ENCODE measurements at regions not wholly inside any gene's neighbourhood (a gene's known extent, or its start where the extent isn't known, plus 50 kb on each side); places are given as distances from the start of the nearest gene placed in this dataset.

DNA sequence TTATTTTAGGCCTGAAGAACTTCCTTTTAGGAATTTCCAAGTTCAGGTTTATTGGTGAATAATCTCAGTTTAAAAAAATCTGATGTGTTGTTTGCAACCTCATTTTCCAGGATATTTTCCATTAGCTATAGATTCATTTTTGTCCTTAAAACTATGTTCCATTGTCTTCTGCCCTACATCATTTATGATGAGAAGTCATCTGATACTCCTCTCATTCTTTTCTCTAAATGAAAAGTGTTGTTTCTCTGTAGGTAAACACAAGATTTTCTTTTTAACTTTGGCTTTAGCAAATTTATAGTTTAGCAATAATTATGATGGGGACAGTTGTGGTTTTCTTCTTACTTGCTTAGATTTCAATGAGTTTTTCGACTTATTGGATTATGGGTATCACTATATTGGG, 427.3 kb downstream of the DCDC2C start:
- Histone ChIP-seq H3K4me1 (ENCODE audit: control insufficient read depth, insufficient read depth, low read length, poor library complexity, severe bottlenecking) (no peaks in the 10 kb centered on the region), H3K27ac (ENCODE audit: insufficient read depth, low read length, poor library complexity, severe bottlenecking) (no peak overlapping the region), H3K27me3 (ENCODE audit: control insufficient read depth, insufficient read depth, low read length) (no peaks in the 10 kb centered on the region), H3K9me3 (ENCODE audit: control insufficient read depth in 2 of 2, low read length in 2 of 2) (peaks cover 7 to 25% of the 10 kb centered on the region in 2 experiments), H3K4me3 (ENCODE audit: low read depth, low read length) (no peak overlapping the region), H3K36me3 (ENCODE audit: control insufficient read depth, insufficient read depth, low read length) (no peaks in the 10 kb centered on the region)
- Mint-ChIP-seq H3K9me3 (peaks cover 0 to 49% (median 16%) of the 10 kb centered on the region in 7 donors), H3K27ac (no peak overlapping the region), H3K36me3 (no peaks in the 10 kb centered on the region), H3K27me3 (no peaks in the 10 kb centered on the region), H3K4me3 (no peak overlapping the region), H3K4me1 (no peaks in the 10 kb centered on the region)
- no peak for ATAC-seq (ENCODE audit: low read depth in 2 of 2)
- DNase-seq: no peak

DNA sequence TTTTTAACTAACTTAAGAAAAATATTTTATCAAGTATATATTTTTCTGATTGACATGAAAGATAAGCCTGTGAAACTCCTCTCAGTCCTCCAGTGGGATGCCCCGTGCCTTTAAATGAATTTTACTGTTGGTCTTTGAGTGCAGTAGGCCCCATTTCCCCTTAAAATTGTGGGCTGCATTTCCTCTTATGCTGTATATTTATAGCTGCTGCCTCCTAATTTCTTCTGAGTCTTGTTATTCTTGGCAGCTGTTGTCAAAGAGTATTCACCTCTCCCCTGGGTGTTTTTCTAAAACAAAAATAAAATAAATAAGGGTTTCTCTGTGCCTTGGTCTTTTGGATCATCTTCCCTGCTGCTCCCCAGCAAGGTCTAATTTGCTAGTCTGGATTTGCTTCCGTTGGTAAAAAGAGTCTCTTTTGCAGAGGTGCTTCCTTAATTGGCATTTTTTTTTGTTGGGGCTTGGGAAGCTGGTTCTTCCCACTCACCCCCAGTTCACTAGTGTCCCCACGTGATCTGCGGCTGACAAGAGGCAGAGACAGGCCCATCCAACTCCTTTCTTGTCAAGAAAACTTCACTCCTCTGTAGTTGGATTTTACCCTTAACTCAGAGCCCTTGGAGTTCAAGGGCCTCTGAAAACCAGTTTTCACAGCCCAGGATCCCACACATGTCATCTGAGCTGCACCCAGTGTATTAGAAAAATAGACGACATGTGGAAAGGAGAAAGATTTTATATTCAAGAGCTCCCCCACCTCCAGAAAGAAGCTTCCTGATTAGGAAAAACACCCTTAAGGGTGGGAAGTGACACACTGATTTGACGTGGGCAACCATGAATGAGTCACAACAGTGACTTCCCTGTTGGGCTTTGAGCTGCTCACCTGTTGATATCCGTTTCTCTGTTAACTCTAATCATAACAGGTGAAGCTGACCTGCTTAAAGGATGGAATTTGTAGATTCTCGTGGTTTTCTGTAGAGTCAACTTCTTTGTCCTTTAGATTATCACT, 431.5 kb downstream of the DCDC2C start:
- ATAC-seq (ENCODE audit: low read depth in 2 of 2) (no peak), DNase-seq (no peak)
- Histone ChIP-seq H3K9me3 (ENCODE audit: control insufficient read depth in 2 of 2, low read length in 2 of 2) (peaks cover 7 to 23% of the 10 kb centered on the region in 2 experiments), H3K4me1 (ENCODE audit: control insufficient read depth, insufficient read depth, low read length, poor library complexity, severe bottlenecking) (no peaks in the 10 kb centered on the region), H3K27me3 (ENCODE audit: control insufficient read depth, insufficient read depth, low read length) (no peaks in the 10 kb centered on the region), H3K36me3 (ENCODE audit: control insufficient read depth, insufficient read depth, low read length) (no peaks in the 10 kb centered on the region), H3K4me3 (ENCODE audit: low read depth, low read length) (no peak overlapping the region), H3K27ac (ENCODE audit: insufficient read depth, low read length, poor library complexity, severe bottlenecking) (no peak overlapping the region)
- Mint-ChIP-seq H3K9me3 (peaks cover 0 to 44% (median 9%) of the 10 kb centered on the region in 7 donors), H3K36me3 (no peaks in the 10 kb centered on the region), H3K4me1 (no peaks in the 10 kb centered on the region), H3K27ac (no peak overlapping the region), H3K4me3 (no peak overlapping the region), H3K27me3 (no peaks in the 10 kb centered on the region)

DNA sequence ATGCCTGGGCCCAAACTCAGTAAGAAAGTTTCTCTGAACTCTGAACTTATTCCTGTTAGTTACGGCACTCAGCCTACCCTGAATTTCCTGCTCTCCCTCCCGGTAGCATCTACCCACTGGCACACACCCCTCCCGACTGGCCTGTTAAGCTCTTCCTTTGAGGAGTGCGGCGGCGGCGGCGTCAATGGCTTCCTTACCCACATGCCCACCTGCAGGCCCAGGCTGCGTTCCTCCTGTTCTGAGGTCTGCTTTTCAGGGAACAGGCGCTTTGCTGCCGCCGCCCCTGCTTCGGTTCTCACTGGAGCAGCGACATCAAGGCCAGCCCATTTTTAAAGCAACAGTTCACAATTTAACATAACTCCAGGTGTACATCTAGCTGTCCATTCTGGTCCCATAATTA, 432.4 kb downstream of the DCDC2C start:
- Histone ChIP-seq H3K27ac (ENCODE audit: insufficient read depth, low read length, poor library complexity, severe bottlenecking) (no peak overlapping the region), H3K27me3 (ENCODE audit: control insufficient read depth, insufficient read depth, low read length) (no peaks in the 10 kb centered on the region), H3K4me3 (ENCODE audit: low read depth, low read length) (no peak overlapping the region), H3K4me1 (ENCODE audit: control insufficient read depth, insufficient read depth, low read length, poor library complexity, severe bottlenecking) (no peaks in the 10 kb centered on the region), H3K36me3 (ENCODE audit: control insufficient read depth, insufficient read depth, low read length) (no peaks in the 10 kb centered on the region), H3K9me3 (ENCODE audit: control insufficient read depth in 2 of 2, low read length in 2 of 2) (peaks cover 7 to 21% of the 10 kb centered on the region in 2 experiments)
- H3K4me1 Mint-ChIP-seq: no peaks in the 10 kb centered on the region
- H3K36me3 Mint-ChIP-seq: no peaks in the 10 kb centered on the region
- DNase-seq (no peak), ATAC-seq (ENCODE audit: low read depth in 2 of 2) (no peak)
- H3K4me3 Mint-ChIP-seq: no peak overlapping the region
- H3K9me3 Mint-ChIP-seq: peaks cover 0 to 41% (median 8%) of the 10 kb centered on the region in 7 donors
- no peak overlapping the region for H3K27ac Mint-ChIP-seq
- H3K27me3 Mint-ChIP-seq: no peaks in the 10 kb centered on the region

DNA sequence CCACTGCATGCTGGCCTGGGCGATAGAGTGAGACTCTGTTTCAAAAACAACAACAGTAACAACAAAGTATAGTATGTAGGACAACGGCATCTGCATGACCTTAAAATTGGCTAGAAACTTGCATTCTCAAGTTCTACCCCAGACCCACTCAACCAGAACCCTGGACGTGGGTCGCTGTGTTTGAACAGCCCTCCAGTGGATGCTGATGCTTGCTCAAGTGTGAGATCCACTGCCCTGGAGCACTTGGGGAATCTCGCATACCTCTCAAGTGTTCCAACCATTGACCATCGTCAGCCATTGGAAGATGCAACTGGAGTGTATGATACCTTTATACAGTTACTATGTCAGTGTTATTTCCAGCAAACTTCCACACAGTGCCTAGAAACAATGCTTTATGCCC, 435.9 kb downstream of the DCDC2C start:
- DNase-seq (no peak), ATAC-seq (ENCODE audit: low read depth in 2 of 2) (no peak)
- H3K27ac ChIP-seq (ENCODE audit: insufficient read depth, low read length, poor library complexity, severe bottlenecking): no peak overlapping the region
- H3K36me3 ChIP-seq (ENCODE audit: control insufficient read depth, insufficient read depth, low read length): no peaks in the 10 kb centered on the region
- Mint-ChIP-seq H3K4me1 (no peaks in the 10 kb centered on the region), H3K27ac (no peak overlapping the region), H3K36me3 (no peaks in the 10 kb centered on the region), H3K9me3 (peaks cover 0 to 19% (median 5%) of the 10 kb centered on the region in 7 donors), H3K4me3 (no peak overlapping the region), H3K27me3 (no peaks in the 10 kb centered on the region)
- no peak overlapping the region for H3K4me3 ChIP-seq (ENCODE audit: low read depth, low read length)
- no peaks in the 10 kb centered on the region for H3K4me1 ChIP-seq (ENCODE audit: control insufficient read depth, insufficient read depth, low read length, poor library complexity, severe bottlenecking)
- H3K27me3 ChIP-seq (ENCODE audit: control insufficient read depth, insufficient read depth, low read length): no peaks in the 10 kb centered on the region
- H3K9me3 ChIP-seq (ENCODE audit: control insufficient read depth in 2 of 2, low read length in 2 of 2): peaks cover 0 to 4% of the 10 kb centered on the region in 2 experiments

DNA sequence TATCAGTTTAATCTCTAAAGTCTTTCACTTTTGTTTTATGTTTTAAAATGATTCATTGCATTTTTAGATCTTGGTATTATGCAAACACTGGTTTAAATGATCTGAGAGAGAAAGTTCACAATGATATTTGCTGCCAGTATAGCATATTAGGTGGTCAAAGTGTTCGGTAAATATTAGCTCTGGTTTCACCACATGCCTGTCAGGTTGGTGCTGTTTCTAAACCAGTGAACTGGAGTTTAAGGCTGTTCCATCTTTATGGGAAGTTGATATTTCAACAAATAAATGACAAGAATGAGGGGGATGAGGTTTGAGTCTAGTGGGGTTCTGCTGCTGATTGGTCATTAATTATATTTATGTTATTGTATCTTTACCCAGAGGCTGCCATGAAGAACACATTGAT, 436.4 kb downstream of the DCDC2C start:
- Mint-ChIP-seq H3K4me3 (no peak overlapping the region), H3K36me3 (no peaks in the 10 kb centered on the region), H3K4me1 (no peaks in the 10 kb centered on the region), H3K27me3 (no peaks in the 10 kb centered on the region), H3K27ac (no peak overlapping the region), H3K9me3 (peaks cover 0 to 23% (median 5%) of the 10 kb centered on the region in 7 donors)
- H3K4me1 ChIP-seq (ENCODE audit: control insufficient read depth, insufficient read depth, low read length, poor library complexity, severe bottlenecking): no peaks in the 10 kb centered on the region
- peaks cover 0 to 2% of the 10 kb centered on the region in 2 experiments for H3K9me3 ChIP-seq (ENCODE audit: control insufficient read depth in 2 of 2, low read length in 2 of 2)
- H3K27ac ChIP-seq (ENCODE audit: insufficient read depth, low read length, poor library complexity, severe bottlenecking): no peak overlapping the region
- ATAC-seq (ENCODE audit: low read depth in 2 of 2) (no peak), DNase-seq (no peak)
- H3K27me3 ChIP-seq (ENCODE audit: control insufficient read depth, insufficient read depth, low read length): no peaks in the 10 kb centered on the region
- H3K4me3 ChIP-seq (ENCODE audit: low read depth, low read length): no peak overlapping the region
- no peaks in the 10 kb centered on the region for H3K36me3 ChIP-seq (ENCODE audit: control insufficient read depth, insufficient read depth, low read length)

DNA sequence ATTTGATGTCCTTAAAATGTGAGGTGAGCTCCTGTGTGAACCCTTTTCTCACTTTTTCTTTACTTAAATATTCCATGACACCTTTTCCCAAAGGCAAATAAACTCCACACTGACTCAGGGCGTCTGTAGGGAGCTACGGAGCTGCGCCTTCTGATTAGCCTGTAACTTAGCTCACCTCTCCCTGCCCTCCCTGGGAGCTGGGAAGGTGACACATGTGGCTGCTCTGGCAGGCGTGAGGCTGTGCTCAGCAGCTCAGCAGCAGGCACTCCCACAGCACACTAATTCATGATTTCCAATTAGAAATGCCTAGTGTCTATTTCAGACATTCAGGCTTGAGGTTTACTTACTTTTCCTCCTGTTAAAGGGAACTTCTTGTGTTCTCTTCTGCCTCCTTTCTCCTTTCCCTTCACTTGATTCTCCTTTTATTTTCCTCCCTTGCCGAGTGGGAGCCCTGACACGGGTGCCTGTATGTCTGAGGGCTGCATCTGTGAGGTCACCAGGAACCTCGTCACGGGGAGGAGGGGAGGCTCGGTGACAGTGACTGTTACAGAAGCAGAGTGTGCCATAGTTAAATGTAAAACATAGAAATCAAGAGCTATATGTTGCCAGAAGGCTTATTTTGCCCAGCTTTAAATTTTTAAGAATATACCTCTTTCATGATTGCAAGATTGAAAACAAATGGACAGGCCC, 437.1 kb downstream of the DCDC2C start:
- H3K4me1 Mint-ChIP-seq: no peaks in the 10 kb centered on the region
- no peak overlapping the region for H3K27ac Mint-ChIP-seq
- ATAC-seq (ENCODE audit: low read depth in 2 of 2) (no peak), DNase-seq (no peak)
- Histone ChIP-seq H3K9me3 (ENCODE audit: control insufficient read depth in 2 of 2, low read length in 2 of 2) (no peaks in the 10 kb centered on the region), H3K27me3 (ENCODE audit: control insufficient read depth, insufficient read depth, low read length) (no peaks in the 10 kb centered on the region), H3K36me3 (ENCODE audit: control insufficient read depth, insufficient read depth, low read length) (no peaks in the 10 kb centered on the region), H3K4me1 (ENCODE audit: control insufficient read depth, insufficient read depth, low read length, poor library complexity, severe bottlenecking) (no peaks in the 10 kb centered on the region), H3K4me3 (ENCODE audit: low read depth, low read length) (no peak overlapping the region), H3K27ac (ENCODE audit: insufficient read depth, low read length, poor library complexity, severe bottlenecking) (no peak overlapping the region)
- H3K9me3 Mint-ChIP-seq: peaks cover 0 to 22% (median 5%) of the 10 kb centered on the region in 7 donors
- no peaks in the 10 kb centered on the region for H3K27me3 Mint-ChIP-seq
- no peak overlapping the region for H3K4me3 Mint-ChIP-seq
- no peaks in the 10 kb centered on the region for H3K36me3 Mint-ChIP-seq

DNA sequence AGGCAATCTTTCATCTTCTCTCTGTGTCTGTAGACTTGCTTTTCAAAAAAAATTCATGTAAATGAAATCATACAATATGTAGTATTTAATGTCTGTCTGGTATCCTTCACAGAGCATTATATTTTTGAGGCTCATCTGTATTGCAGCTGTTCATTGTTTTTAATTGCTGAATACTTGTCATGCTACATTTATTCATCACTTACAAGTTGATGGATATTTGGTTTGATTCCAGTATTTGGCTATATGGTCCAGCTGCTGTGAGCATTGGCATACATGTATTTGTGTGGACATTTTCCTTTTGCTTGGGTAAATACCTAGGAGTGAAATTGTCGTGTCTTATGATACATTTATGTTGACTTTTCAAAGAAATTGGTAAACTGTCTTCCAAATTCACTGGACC, 441.4 kb downstream of the DCDC2C start:
- DNase-seq: no peak
- no peak for ATAC-seq (ENCODE audit: low read depth in 2 of 2)
- H3K27ac Mint-ChIP-seq: no peak overlapping the region
- Histone ChIP-seq H3K4me3 (ENCODE audit: low read depth, low read length) (no peak overlapping the region), H3K9me3 (ENCODE audit: control insufficient read depth in 2 of 2, low read length in 2 of 2) (no peaks in the 10 kb centered on the region), H3K4me1 (ENCODE audit: control insufficient read depth, insufficient read depth, low read length, poor library complexity, severe bottlenecking) (no peaks in the 10 kb centered on the region), H3K27ac (ENCODE audit: insufficient read depth, low read length, poor library complexity, severe bottlenecking) (no peak overlapping the region), H3K36me3 (ENCODE audit: control insufficient read depth, insufficient read depth, low read length) (no peaks in the 10 kb centered on the region), H3K27me3 (ENCODE audit: control insufficient read depth, insufficient read depth, low read length) (no peaks in the 10 kb centered on the region)
- H3K27me3 Mint-ChIP-seq: no peaks in the 10 kb centered on the region
- no peaks in the 10 kb centered on the region for H3K36me3 Mint-ChIP-seq
- H3K4me3 Mint-ChIP-seq: no peak overlapping the region
- H3K4me1 Mint-ChIP-seq: no peaks in the 10 kb centered on the region
- peaks cover 0 to 14% (median 5%) of the 10 kb centered on the region in 7 donors for H3K9me3 Mint-ChIP-seq

Measured in CD4-positive, CD25-positive, alpha-beta regulatory T cell (primary cell).